ENCODE measurements at regions not wholly inside any gene's neighbourhood (a gene's known extent, or its start where the extent isn't known, plus 50 kb on each side); places are given as distances from the start of the nearest gene placed in this dataset.

DNA sequence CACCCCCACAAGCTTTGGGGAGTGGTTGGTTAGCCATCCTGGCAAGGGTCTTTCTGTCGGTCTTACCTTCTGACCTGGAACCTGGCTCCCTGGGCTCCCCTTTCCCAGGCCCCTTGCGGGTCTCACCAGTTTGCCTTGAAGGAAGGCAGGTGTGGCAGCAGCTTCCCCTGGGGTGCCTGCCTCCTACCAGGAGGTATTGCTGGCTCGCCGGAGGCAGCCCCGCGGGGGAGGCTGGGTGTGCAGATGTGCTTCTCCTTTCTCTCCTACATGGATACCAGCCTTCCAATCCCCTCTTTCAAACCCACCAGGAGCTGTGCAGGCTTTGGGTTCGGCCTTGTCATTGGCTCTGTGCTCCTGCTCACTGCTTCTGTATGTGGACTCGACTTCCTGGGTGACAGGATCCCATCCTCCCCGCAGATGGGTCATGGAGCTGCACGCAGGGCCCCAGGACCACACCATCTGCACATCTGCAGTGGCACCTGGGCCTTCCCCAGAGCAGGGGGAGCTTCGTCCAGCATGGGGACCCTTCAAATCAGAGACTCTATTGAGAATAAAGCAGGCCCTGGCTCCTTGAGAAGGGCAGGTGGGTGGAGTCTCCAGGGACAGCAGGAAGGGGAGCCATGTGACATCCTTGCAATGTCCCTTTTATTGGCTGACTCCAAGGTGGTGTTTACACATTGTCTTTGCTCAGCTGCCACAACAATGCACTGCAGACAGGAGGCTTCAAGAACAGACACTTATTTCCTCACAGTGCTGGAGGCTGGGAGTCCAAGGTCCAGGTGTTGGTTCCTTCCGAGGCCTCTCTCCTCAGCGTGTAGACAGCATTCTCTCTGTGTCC, 592.0 kb downstream of the BRD1 start:
- DNase-seq (ENCODE audit: low spot score) = peak; percentile 28
- Histone ChIP-seq H3K4me1 (no peaks in the 10 kb centered on the region), H3K4me3 (no peak overlapping the region), H3K9me3 (no peaks in the 10 kb centered on the region), H3K27me3 (no peaks in the 10 kb centered on the region), H3K27ac (no peak overlapping the region), H3K36me3 (no peaks in the 10 kb centered on the region)
- no peak for TF ChIP-seq CTCF (IDR thresholded peaks at IDR 0.05)

DNA sequence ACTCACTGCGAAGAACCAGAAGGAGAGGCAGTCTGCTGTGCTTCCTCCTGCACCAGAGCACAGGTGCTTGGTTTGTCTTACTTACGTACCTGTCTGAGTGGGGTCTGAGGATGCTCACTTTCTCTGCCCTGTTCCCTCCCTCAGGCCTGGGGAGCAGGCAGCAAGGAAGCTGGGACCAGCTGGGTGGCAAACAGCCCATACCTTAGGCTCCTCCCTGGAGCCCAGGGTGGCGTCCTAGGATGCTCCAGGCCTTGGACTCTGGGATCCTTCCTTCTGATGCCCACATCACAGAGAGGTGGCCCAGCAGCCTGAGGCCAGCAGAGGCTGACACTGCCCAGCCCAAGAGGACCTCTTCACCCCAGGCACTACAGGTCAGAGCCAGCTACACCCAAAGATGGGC, 593.2 kb downstream of the BRD1 start:
- Histone ChIP-seq H3K9me3 (no peaks in the 10 kb centered on the region), H3K4me3 (no peak overlapping the region), H3K27me3 (no peaks in the 10 kb centered on the region), H3K4me1 (no peaks in the 10 kb centered on the region), H3K27ac (no peak overlapping the region), H3K36me3 (no peaks in the 10 kb centered on the region)
- no peak for TF ChIP-seq CTCF (IDR thresholded peaks at IDR 0.05)
- peak; percentile 50 for DNase-seq (ENCODE audit: low spot score)

DNA sequence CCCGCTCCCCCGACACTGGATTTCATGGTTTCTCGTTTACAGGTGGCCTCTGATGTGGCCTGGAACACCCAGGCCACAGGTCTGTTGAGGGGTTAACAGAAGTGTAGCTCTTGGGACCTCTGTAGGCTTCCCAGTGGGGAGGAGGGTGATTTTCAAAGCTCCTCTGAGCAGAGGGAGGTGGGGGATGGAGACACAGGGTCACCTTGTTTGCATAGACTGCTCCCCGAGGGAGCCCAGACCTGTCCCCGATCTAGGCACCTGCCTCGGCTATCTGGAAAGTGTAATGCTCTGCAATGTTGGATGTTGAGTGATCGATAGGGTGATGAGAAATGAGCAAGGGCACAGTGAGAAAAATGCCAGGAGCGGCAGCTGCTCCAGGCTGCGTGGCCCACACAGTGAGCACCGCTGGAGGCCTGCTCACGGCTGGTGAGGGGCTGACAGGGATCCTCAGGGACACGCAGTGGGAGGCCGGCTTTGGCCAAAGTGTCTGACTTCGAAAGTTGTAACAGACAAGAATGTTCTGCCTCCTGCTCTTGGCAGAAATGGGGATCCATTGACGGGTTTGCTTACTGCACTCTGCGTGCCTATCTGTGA, 594.1 kb downstream of the BRD1 start:
- H3K36me3 ChIP-seq = no peaks in the 10 kb centered on the region
- no peaks in the 10 kb centered on the region for H3K27me3 ChIP-seq
- no peak overlapping the region for H3K4me3 ChIP-seq
- TF ChIP-seq CTCF (IDR thresholded peaks at IDR 0.05) = no peak
- peak; percentile 38 for DNase-seq (ENCODE audit: low spot score)
- H3K9me3 ChIP-seq = no peaks in the 10 kb centered on the region
- H3K4me1 ChIP-seq = no peaks in the 10 kb centered on the region
- H3K27ac ChIP-seq = no peak overlapping the region

DNA sequence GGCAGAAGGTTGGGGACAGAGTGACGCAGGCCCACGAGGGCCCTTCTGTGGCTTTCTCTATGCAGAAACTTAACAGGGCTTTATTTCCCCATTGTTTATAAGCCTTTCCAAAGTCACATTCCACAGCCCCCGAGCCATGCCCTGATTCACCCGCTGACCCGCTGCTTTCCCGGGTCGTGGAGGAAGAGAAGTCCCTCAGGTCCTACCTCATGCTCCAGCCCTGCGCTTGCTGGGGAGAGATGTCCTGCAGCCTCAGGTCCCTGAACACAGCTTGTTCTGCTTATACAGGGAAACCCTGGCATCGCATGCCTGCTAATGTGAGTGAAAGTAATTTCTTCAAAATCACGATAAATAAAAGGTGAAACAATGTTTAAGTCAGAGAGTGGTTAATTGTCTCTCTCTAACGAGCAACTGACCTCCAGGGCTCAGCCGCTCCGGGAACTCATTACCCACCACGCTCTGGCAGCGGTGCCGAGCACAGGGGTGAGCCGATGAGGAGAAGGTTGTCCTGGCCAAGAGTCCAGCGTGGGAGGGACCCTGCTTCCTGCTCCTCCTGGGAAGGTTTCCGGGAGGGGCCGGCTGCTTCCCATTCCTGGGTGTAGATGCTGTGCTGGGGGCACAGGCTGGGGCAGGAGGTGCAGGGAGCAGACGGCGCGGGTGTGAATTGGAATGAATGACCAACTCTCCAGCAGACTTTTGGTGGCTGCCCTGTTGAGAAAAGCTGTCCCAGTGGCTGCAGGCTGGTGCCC, 595.2 kb downstream of the BRD1 start:
- Histone ChIP-seq H3K27ac (no peak overlapping the region), H3K9me3 (no peaks in the 10 kb centered on the region), H3K27me3 (no peaks in the 10 kb centered on the region), H3K36me3 (no peaks in the 10 kb centered on the region), H3K4me3 (no peak overlapping the region), H3K4me1 (no peaks in the 10 kb centered on the region)
- no peak for TF ChIP-seq CTCF (IDR thresholded peaks at IDR 0.05)
- peak; percentile 52 for DNase-seq (ENCODE audit: low spot score)

DNA sequence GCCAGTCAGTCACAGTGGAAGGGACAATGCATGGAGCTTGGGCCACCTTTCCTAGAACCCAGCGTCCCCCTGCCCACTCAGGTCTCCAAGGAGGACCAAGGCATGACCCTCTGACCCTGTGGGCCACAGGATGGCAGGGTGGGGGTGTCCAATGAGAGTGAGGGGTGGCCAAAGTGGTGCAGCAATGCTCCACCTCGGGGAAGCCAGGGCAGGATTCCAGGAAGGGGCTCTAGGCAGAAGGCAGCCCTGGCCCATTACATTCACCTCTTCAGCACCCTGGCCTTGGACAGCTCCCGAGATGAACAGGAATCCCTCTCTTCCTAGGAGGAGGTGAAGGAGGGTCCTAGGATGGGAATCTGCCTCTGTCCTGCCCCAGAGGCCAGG, 597.5 kb downstream of the BRD1 start:
- DNase-seq (ENCODE audit: low spot score) = peak; percentile 26
- Histone ChIP-seq H3K27me3 (no peaks in the 10 kb centered on the region), H3K4me1 (no peaks in the 10 kb centered on the region), H3K27ac (no peak overlapping the region), H3K4me3 (no peak overlapping the region), H3K9me3 (no peaks in the 10 kb centered on the region), H3K36me3 (no peaks in the 10 kb centered on the region)
- TF ChIP-seq CTCF (IDR thresholded peaks at IDR 0.05) = no peak

Measured in right atrium auricular region (tissue), 2 donors.